ENCODE measurements at regions not wholly inside any gene's neighbourhood (a gene's known extent, or its start where the extent isn't known, plus 50 kb on each side); places are given as distances from the start of the nearest gene placed in this dataset.

DNA sequence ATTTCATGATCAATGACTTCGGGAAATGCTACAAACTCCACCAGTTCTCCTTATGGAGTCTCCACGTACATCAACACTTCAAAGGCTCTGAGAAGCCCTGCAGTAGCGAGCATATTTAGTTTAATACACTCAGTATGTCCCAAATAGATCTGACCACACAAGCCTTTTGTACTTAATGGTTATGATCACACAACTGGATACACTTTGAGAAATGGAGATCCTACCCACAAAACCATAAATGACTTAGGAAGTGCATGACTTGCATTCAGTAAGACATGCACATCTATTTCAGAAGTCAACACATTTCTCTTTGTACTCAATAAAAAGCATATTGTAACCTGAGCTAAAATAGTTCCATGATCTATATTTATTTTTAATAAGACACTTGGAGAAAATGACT lies 103.6 kb upstream of the SPATA12 start:
- DNase-seq, result no peak
- no peaks in the 10 kb centered on the region for H3K36me3 ChIP-seq
- no peak overlapping the region for H3K27ac ChIP-seq
- H3K4me3 ChIP-seq, result no peak overlapping the region
- TF ChIP-seq, protein P1, sequence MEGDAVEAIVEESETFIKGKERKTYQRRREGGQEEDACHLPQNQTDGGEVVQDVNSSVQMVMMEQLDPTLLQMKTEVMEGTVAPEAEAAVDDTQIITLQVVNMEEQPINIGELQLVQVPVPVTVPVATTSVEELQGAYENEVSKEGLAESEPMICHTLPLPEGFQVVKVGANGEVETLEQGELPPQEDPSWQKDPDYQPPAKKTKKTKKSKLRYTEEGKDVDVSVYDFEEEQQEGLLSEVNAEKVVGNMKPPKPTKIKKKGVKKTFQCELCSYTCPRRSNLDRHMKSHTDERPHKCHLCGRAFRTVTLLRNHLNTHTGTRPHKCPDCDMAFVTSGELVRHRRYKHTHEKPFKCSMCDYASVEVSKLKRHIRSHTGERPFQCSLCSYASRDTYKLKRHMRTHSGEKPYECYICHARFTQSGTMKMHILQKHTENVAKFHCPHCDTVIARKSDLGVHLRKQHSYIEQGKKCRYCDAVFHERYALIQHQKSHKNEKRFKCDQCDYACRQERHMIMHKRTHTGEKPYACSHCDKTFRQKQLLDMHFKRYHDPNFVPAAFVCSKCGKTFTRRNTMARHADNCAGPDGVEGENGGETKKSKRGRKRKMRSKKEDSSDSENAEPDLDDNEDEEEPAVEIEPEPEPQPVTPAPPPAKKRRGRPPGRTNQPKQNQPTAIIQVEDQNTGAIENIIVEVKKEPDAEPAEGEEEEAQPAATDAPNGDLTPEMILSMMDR (IDR thresholded peaks at IDR 0.05), result no peak
- ATAC-seq, result no peak
- intact Hi-C loops (cut with DNase I), result no loop called here
- 94% methylated on average over 3 of the region's 3 CpGs for WGBS, 2 donors
- no peaks in the 10 kb centered on the region for H3K27me3 ChIP-seq
- FAIRE-seq, result no peak
- no peaks in the 10 kb centered on the region for H3K4me1 ChIP-seq
- H3K9me3 ChIP-seq, result no peaks in the 10 kb centered on the region

DNA sequence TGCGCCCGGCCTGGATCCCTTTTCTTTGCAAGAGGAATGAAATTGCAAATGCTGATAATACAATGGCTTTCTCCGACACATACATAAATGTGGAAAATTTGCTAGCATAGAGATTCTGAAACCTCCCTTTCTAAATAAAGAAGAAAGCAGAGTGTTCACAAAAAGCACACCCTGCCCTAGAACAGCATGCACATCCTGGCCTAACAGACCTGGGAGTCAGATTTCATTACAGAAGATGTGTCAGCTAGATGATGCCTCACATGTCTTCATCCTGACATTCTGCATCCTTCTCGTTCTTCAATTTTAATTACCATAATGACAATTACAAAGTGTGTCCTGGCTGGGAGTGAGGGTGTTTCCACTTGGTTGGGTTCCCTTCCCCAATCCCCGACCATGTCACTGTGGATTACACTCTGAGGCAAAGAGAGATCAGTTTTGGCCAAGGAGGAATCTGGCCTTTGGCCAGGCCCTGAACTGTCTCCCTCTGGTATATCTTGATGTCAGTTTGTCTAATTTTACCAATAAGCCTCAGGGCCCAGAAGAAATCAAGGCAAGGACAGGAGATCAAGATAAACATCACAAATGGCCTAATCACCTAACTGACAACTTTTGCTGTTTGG lies 104.9 kb upstream of the SPATA12 start:
- intact Hi-C loops (cut with DNase I), result no loop called here
- TF ChIP-seq, protein P1 (IDR thresholded peaks at IDR 0.05), result no peak
- Histone ChIP-seq H3K4me1 (no peaks in the 10 kb centered on the region), H3K9me3 (no peaks in the 10 kb centered on the region), H3K36me3 (no peaks in the 10 kb centered on the region), H3K27me3 (no peaks in the 10 kb centered on the region), H3K4me3 (no peak overlapping the region), H3K27ac (no peak overlapping the region)
- DNase-seq (no peak), FAIRE-seq (no peak), ATAC-seq (no peak)
- 92 to 96% methylated on average over 5 of the region's 5 CpGs for WGBS, 2 donors

- Histone ChIP-seq H3K27me3 (no peaks in the 10 kb centered on the region), H3K4me3 (no peak overlapping the region), H3K4me1 (no peaks in the 10 kb centered on the region), H3K27ac (no peak overlapping the region), H3K9me3 (no peaks in the 10 kb centered on the region), H3K36me3 (no peaks in the 10 kb centered on the region)
- FAIRE-seq (no peak), DNase-seq (no peak), ATAC-seq (no peak)
- 90 to 100% methylated on average over 1 of the region's 1 CpG for WGBS, 2 donors
- TF ChIP-seq, protein P1 (IDR thresholded peaks at IDR 0.05), result no peak
- intact Hi-C loops (cut with DNase I), result no loop called here
These were observed 106.3 kb upstream of the SPATA12 start for GRCh38 chr3:56954125-56954524.

GRCh38 chr3:56952846-56953245 lies 107.6 kb upstream of the SPATA12 start:
- FAIRE-seq (no peak), ATAC-seq (no peak), DNase-seq (no peak)
- H3K27me3 ChIP-seq, result no peaks in the 10 kb centered on the region
- H3K36me3 ChIP-seq, result no peaks in the 10 kb centered on the region
- TF ChIP-seq, protein P1 (IDR thresholded peaks at IDR 0.05), result no peak
- H3K4me3 ChIP-seq, result no peak overlapping the region
- no peak overlapping the region for H3K27ac ChIP-seq
- no peaks in the 10 kb centered on the region for H3K4me1 ChIP-seq
- H3K9me3 ChIP-seq, result no peaks in the 10 kb centered on the region
- intact Hi-C loops (cut with DNase I), result no loop called here
- WGBS, 2 donors, result 70 to 78% methylated on average over 4 of the region's 4 CpGs

GRCh38 chr3:56952061-56952460 lies 108.4 kb upstream of the SPATA12 start:
- no peaks in the 10 kb centered on the region for H3K4me1 ChIP-seq
- TF ChIP-seq, protein P1 (IDR thresholded peaks at IDR 0.05), result no peak
- no peaks in the 10 kb centered on the region for H3K36me3 ChIP-seq
- H3K9me3 ChIP-seq, result no peaks in the 10 kb centered on the region
- no peak overlapping the region for H3K4me3 ChIP-seq
- no peak for DNase-seq
- H3K27me3 ChIP-seq, result no peaks in the 10 kb centered on the region
- no peak overlapping the region for H3K27ac ChIP-seq
- WGBS, 2 donors, result 88 to 100% methylated on average over 1 of the region's 1 CpG
- intact Hi-C loops (cut with DNase I), result no loop called here
- no peak for FAIRE-seq
- ATAC-seq, result no peak
